B cell (primary cell): ENCODE measurements at regions not wholly inside any gene's neighbourhood (a gene's known extent, or its start where the extent isn't known, plus 50 kb on each side); places are given as distances from the start of the nearest gene placed in this dataset.

Experiments used
- CTCF ChIP-seq: fragments of 200-600 bp; IDR thresholded peaks from one replicate; pipeline ENCODE4 v1.8.0; 2022; ENCODE audit warnings: antibody characterized with exemption, mild to moderate bottlenecking
- EZH2 ChIP-seq: IDR thresholded peaks from 2 replicates; pipeline ENCODE4 v1.6.1; 2012; ENCODE audit warnings: borderline replicate concordance, low read depth, mild to moderate bottlenecking, moderate library complexity, low read length; ENCODE audit not compliant: insufficient read depth, poor library complexity, severe bottlenecking

- TF ChIP-seq CTCF (no peak), EZH2 (no peak)
Observed at GRCh38 chr5:39618391-39618790, 193.6 kb upstream of the DAB2 start.
